Neural crest cell (in vitro differentiated cells): ENCODE measurements at regions not wholly inside any gene's neighbourhood (a gene's known extent, or its start where the extent isn't known, plus 50 kb on each side); places are given as distances from the start of the nearest gene placed in this dataset.

ENCODE experiments used
- DNase-seq: peaks from one replicate; pipeline ENCODE4 v3.0.0; 2021; ENCODE audit warnings: low read depth, mixed read lengths, low spot score
- H3K27ac Mint-ChIP-seq: one replicate; pipeline ENCODE4 v1.8.0; 2021; ENCODE audit warnings: mild to moderate bottlenecking, mixed read lengths; ENCODE audit not compliant: unreplicated experiment
- H3K27me3 Mint-ChIP-seq: 2 replicates; pipeline ENCODE4 v1.8.0; 2021; ENCODE audit warnings: low read depth, mild to moderate bottlenecking, mixed read lengths
- H3K36me3 Mint-ChIP-seq: 2 replicates; pipeline ENCODE4 v1.8.0; 2021; ENCODE audit warnings: low read depth, mild to moderate bottlenecking, mixed read lengths
- H3K4me1 Mint-ChIP-seq: 2 replicates; pipeline ENCODE4 v1.8.0; 2021; ENCODE audit warnings: mixed read lengths
- H3K4me3 Mint-ChIP-seq: one replicate; pipeline ENCODE4 v1.8.0; 2021; ENCODE audit warnings: mild to moderate bottlenecking, mixed read lengths
- H3K9me3 Mint-ChIP-seq: 2 replicates; pipeline ENCODE4 v1.8.0; 2021; ENCODE audit warnings: mixed read lengths
- TF ChIP-seq, protein P1 (sequence below): fragments of 200-600 bp; sonication (generic); conservative IDR thresholded peaks from 2 replicates; pipeline ENCODE4 v1.5.0; 2021; ENCODE audit warnings: antibody characterized with exemption, mild to moderate bottlenecking

GRCh38 chr18:72470391-72470790 lies 73.8 kb downstream of the CBLN2 start:
- no peak for DNase-seq
- Mint-ChIP-seq H3K27me3 (peaks cover 20% of the 10 kb centered on the region), H3K4me1 (no peaks in the 10 kb centered on the region), H3K9me3 (no peaks in the 10 kb centered on the region), H3K36me3 (no peaks in the 10 kb centered on the region), H3K4me3 (no peak overlapping the region), H3K27ac (no peak overlapping the region)
- TF ChIP-seq, protein P1, sequence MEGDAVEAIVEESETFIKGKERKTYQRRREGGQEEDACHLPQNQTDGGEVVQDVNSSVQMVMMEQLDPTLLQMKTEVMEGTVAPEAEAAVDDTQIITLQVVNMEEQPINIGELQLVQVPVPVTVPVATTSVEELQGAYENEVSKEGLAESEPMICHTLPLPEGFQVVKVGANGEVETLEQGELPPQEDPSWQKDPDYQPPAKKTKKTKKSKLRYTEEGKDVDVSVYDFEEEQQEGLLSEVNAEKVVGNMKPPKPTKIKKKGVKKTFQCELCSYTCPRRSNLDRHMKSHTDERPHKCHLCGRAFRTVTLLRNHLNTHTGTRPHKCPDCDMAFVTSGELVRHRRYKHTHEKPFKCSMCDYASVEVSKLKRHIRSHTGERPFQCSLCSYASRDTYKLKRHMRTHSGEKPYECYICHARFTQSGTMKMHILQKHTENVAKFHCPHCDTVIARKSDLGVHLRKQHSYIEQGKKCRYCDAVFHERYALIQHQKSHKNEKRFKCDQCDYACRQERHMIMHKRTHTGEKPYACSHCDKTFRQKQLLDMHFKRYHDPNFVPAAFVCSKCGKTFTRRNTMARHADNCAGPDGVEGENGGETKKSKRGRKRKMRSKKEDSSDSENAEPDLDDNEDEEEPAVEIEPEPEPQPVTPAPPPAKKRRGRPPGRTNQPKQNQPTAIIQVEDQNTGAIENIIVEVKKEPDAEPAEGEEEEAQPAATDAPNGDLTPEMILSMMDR: no peak

DNA sequence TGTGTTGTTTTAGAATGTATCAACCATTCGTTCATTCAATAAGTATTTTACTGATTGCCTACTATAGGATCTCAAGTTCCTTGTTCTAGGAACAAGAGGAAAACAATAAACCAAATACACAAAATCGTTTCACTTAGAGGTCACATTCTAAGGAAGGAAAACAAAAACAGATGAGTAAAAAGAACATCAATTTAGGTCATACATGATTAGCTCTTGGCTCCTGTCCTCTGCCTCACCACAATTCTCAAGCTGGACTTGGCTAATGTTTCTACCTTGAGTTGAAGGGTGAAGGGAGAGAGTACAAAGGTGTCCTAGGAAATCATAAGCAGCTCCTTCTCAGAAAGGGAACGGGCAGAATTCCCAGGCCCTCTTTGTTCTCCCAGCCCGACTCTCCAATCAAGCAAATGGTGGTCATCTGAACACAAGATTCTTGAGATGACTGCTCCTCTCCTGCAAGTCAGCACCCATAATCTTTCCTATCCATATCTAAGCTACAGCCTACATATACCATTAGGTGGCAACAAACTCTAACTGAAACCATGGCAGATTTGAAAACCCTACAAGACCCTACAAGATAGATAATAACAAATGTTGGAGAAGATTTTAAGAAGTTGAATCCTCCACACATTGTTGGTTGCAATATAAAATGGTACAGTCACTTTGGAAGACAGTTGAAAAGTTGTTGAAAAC lies 76.0 kb downstream of the CBLN2 start:
- Mint-ChIP-seq H3K27me3 (peaks cover 15% of the 10 kb centered on the region), H3K4me3 (no peak overlapping the region), H3K4me1 (no peaks in the 10 kb centered on the region), H3K36me3 (no peaks in the 10 kb centered on the region), H3K9me3 (no peaks in the 10 kb centered on the region), H3K27ac (no peak overlapping the region)
- no peak for DNase-seq
- TF ChIP-seq, protein P1: no peak

GRCh38 chr18:72460210-72460680 lies 83.9 kb downstream of the CBLN2 start:
- no peak for DNase-seq
- TF ChIP-seq, protein P1: no peak
- Mint-ChIP-seq H3K4me3 (no peak overlapping the region), H3K27ac (no peak overlapping the region), H3K9me3 (no peaks in the 10 kb centered on the region), H3K36me3 (no peaks in the 10 kb centered on the region), H3K27me3 (peaks cover 15% of the 10 kb centered on the region), H3K4me1 (no peaks in the 10 kb centered on the region)

- peaks cover 13% of the 10 kb centered on the region for H3K27me3 Mint-ChIP-seq
- TF ChIP-seq, protein P1: no peak
- H3K4me1 Mint-ChIP-seq: no peaks in the 10 kb centered on the region
- H3K4me3 Mint-ChIP-seq: no peak overlapping the region
- no peak for DNase-seq
- peaks cover 5% of the 10 kb centered on the region for H3K9me3 Mint-ChIP-seq
- no peak overlapping the region for H3K27ac Mint-ChIP-seq
- H3K36me3 Mint-ChIP-seq: no peaks in the 10 kb centered on the region
These were observed 85.9 kb downstream of the CBLN2 start for GRCh38 chr18:72458271-72458670.

DNA sequence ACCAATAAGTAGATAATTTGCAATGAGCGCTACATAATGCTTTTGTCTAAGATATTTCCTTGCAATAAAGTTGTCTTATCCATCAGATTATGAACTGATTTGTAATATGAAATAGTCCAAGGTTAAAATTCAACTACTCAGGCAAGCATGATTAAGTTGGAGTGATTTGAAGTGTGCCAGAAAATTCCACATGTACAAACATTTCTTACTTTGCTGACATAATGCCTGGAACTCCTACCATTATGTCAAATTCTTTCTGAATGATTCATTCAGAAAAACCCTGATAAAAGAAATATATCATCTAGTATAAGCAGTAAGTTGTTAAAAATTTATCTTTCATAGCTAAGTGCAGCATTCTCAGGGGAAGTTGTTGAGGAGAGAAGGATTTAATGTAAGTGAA lies 87.3 kb downstream of the CBLN2 start:
- H3K9me3 Mint-ChIP-seq: peaks cover 12% of the 10 kb centered on the region
- TF ChIP-seq, protein P1: no peak

More for the DNA sequence above, 87.3 kb downstream of the CBLN2 start:
- no peaks in the 10 kb centered on the region for H3K4me1 Mint-ChIP-seq
- DNase-seq: no peak
- no peak overlapping the region for H3K27ac Mint-ChIP-seq
- no peaks in the 10 kb centered on the region for H3K36me3 Mint-ChIP-seq
- peaks cover 13% of the 10 kb centered on the region for H3K27me3 Mint-ChIP-seq
- H3K4me3 Mint-ChIP-seq: no peak overlapping the region
